Activated CD4-positive, alpha-beta T cell treated with anti-CD3 and anti-CD28 coated beads for 36 hours (primary cell): ENCODE measurements at regions not wholly inside any gene's neighbourhood (a gene's known extent, or its start where the extent isn't known, plus 50 kb on each side); places are given as distances from the start of the nearest gene placed in this dataset.

ENCODE experiments used
- ATAC-seq: fragments of 200-7000 bp; cut with Tn5 transposase; one replicate; pipeline ENCODE4 v1.10.0; 2021; ENCODE audit warnings: mild to moderate bottlenecking, moderate library complexity
- CTCF ChIA-PET: fragments of 350-600 bp; sonication (Branson Sonifier 250); formaldehyde crosslinking; loops from one replicate; lab custom pipeline; 2021; ENCODE audit warnings: antibody characterized with exemption; lab: Charles Lee
- POLR2A ChIA-PET: fragments of 350-600 bp; sonication (Branson Sonifier 250); formaldehyde crosslinking; loops from one replicate; lab custom pipeline; 2021; ENCODE audit warnings: antibody characterized with exemption, inconsistent platforms; lab: Charles Lee
- DNase-seq: peaks from one replicate; pipeline ENCODE4 v3.0.0-alpha.2; 2020
- H3K27ac Mint-ChIP-seq: one replicate; pipeline ENCODE4 v1.8.0; 2021; ENCODE audit warnings: mixed read lengths
- H3K27me3 Mint-ChIP-seq: one replicate; pipeline ENCODE4 v1.8.0; 2021; ENCODE audit warnings: mixed read lengths
- H3K36me3 Mint-ChIP-seq: one replicate; pipeline ENCODE4 v1.8.0; 2021; ENCODE audit warnings: low read depth, mixed read lengths
- H3K4me1 Mint-ChIP-seq: one replicate; pipeline ENCODE4 v1.8.0; 2021; ENCODE audit warnings: mixed read lengths
- H3K4me3 Mint-ChIP-seq: one replicate; pipeline ENCODE4 v1.8.0; 2021; ENCODE audit warnings: mild to moderate bottlenecking, moderate library complexity, mixed read lengths
- H3K9me3 Mint-ChIP-seq: one replicate; pipeline ENCODE4 v1.8.0; 2021; ENCODE audit warnings: low read depth, mixed read lengths
- intact Hi-C, 2 experiments: fragments of 100-400 bp; cut with DNase I in 1 of 2; cut with micrococcal nuclease in 1 of 2; formaldehyde crosslinking; loops; one replicate each; pipeline versions ENCODE4 v1.14.2 to v1.15.1; 2022 to 2024; cut with DNase I, micrococcal nuclease

- Mint-ChIP-seq H3K9me3 (peaks cover 6% of the 10 kb centered on the region), H3K4me1 (no peaks in the 10 kb centered on the region), H3K27me3 (no peaks in the 10 kb centered on the region), H3K27ac (no peak overlapping the region), H3K4me3 (no peak overlapping the region), H3K36me3 (no peaks in the 10 kb centered on the region)
- DNase-seq, result no peak
- intact Hi-C loops, result no loop called here
- CTCF ChIA-PET, result no interaction called here
- ATAC-seq, result no peak
- POLR2A ChIA-PET, result no interaction called here
Observed at GRCh38 chr1:81155131-81155530, 645.6 kb upstream of the ADGRL2 start.

- Mint-ChIP-seq H3K36me3 (no peaks in the 10 kb centered on the region), H3K27me3 (no peaks in the 10 kb centered on the region), H3K4me3 (no peak overlapping the region), H3K4me1 (no peaks in the 10 kb centered on the region), H3K27ac (no peak overlapping the region), H3K9me3 (peaks cover 2% of the 10 kb centered on the region)
- intact Hi-C loops, result no loop called here
- ChIA-PET CTCF (interaction anchor here (0.5 kb wide), 1 partner anchor 217 kb away, joined by 3 read pairs; no protein-coding TSS in a partner anchor), POLR2A (no interaction called here)
- DNase-seq (no peak), ATAC-seq (no peak)
Observed at GRCh38 chr1:81151206-81151605, 649.5 kb upstream of the ADGRL2 start.

- Mint-ChIP-seq H3K27me3 (no peaks in the 10 kb centered on the region), H3K36me3 (no peaks in the 10 kb centered on the region), H3K4me1 (no peaks in the 10 kb centered on the region), H3K4me3 (no peak overlapping the region), H3K27ac (no peak overlapping the region), H3K9me3 (peaks cover 4% of the 10 kb centered on the region)
- ChIA-PET CTCF (interaction anchor here (0.6 kb wide), 1 partner anchor 904 kb away, joined by 3 read pairs; no protein-coding TSS in a partner anchor), POLR2A (no interaction called here)
- intact Hi-C loops, result no loop called here
- DNase-seq (no peak), ATAC-seq (no peak)
Observed at GRCh38 chr1:81149649-81150325, 650.9 kb upstream of the ADGRL2 start.

GRCh38 chr1:81144240-81144825 lies 656.4 kb upstream of the ADGRL2 start:
- ChIA-PET POLR2A (no interaction called here), CTCF (no interaction called here)
- intact Hi-C loops, result no loop called here
- peaks cover 2% of the 10 kb centered on the region for H3K9me3 Mint-ChIP-seq
- no peak overlapping the region for H3K4me3 Mint-ChIP-seq
- H3K27ac Mint-ChIP-seq, result no peak overlapping the region
- no peaks in the 10 kb centered on the region for H3K27me3 Mint-ChIP-seq
- ATAC-seq, result no peak
- H3K4me1 Mint-ChIP-seq, result no peaks in the 10 kb centered on the region
- no peaks in the 10 kb centered on the region for H3K36me3 Mint-ChIP-seq
- no peak for DNase-seq

GRCh38 chr1:81142099-81142826 lies 658.5 kb upstream of the ADGRL2 start:
- Mint-ChIP-seq H3K4me3 (no peak overlapping the region), H3K27me3 (no peaks in the 10 kb centered on the region), H3K9me3 (peaks cover 2% of the 10 kb centered on the region), H3K4me1 (no peaks in the 10 kb centered on the region), H3K27ac (no peak overlapping the region), H3K36me3 (no peaks in the 10 kb centered on the region)
- intact Hi-C loops, result no loop called here
- DNase-seq (no peak), ATAC-seq (no peak)
- CTCF ChIA-PET, result interaction anchor here (0.6 kb wide), 1 partner anchor 8 kb away, joined by 3 read pairs; no protein-coding TSS in a partner anchor
- POLR2A ChIA-PET, result no interaction called here

- intact Hi-C loops, result no loop called here
- Mint-ChIP-seq H3K9me3 (peaks cover 2% of the 10 kb centered on the region), H3K4me1 (no peaks in the 10 kb centered on the region), H3K4me3 (no peak overlapping the region), H3K27ac (no peak overlapping the region), H3K27me3 (no peaks in the 10 kb centered on the region), H3K36me3 (no peaks in the 10 kb centered on the region)
- ChIA-PET POLR2A (no interaction called here), CTCF (interaction anchor here (0.6 kb wide), 1 partner anchor 16 kb away, joined by 3 read pairs; no protein-coding TSS in a partner anchor)
- DNase-seq, result no peak
- ATAC-seq, result no peak
Observed at GRCh38 chr1:81135524-81135923, 665.2 kb upstream of the ADGRL2 start.

- Mint-ChIP-seq H3K27ac (no peak overlapping the region), H3K36me3 (no peaks in the 10 kb centered on the region), H3K27me3 (no peaks in the 10 kb centered on the region), H3K4me3 (no peak overlapping the region), H3K4me1 (no peaks in the 10 kb centered on the region), H3K9me3 (no peaks in the 10 kb centered on the region)
- intact Hi-C loops, result no loop called here
- ATAC-seq (no peak), DNase-seq (no peak)
- CTCF ChIA-PET, result no interaction called here
- POLR2A ChIA-PET, result no interaction called here
Observed at GRCh38 chr1:81129776-81130175, 671.0 kb upstream of the ADGRL2 start.

- Mint-ChIP-seq H3K4me3 (no peak overlapping the region), H3K27ac (no peak overlapping the region), H3K4me1 (no peaks in the 10 kb centered on the region), H3K36me3 (no peaks in the 10 kb centered on the region), H3K27me3 (no peaks in the 10 kb centered on the region), H3K9me3 (no peaks in the 10 kb centered on the region)
- no peak for ATAC-seq
- intact Hi-C loops, result no loop called here
- no peak for DNase-seq
- ChIA-PET POLR2A (no interaction called here), CTCF (interaction anchor here (0.6 kb wide), 1 partner anchor 1153 kb away, joined by 3 read pairs; no protein-coding TSS in a partner anchor)
Observed at GRCh38 chr1:81129366-81129765, 671.4 kb upstream of the ADGRL2 start.

- intact Hi-C loops, result no loop called here
- ATAC-seq, result no peak
- ChIA-PET CTCF (no interaction called here), POLR2A (no interaction called here)
- DNase-seq, result no peak
- Mint-ChIP-seq H3K4me3 (no peak overlapping the region), H3K27me3 (no peaks in the 10 kb centered on the region), H3K4me1 (no peaks in the 10 kb centered on the region), H3K9me3 (no peaks in the 10 kb centered on the region), H3K36me3 (no peaks in the 10 kb centered on the region), H3K27ac (no peak overlapping the region)
Observed at GRCh38 chr1:81128079-81128478, 672.7 kb upstream of the ADGRL2 start.

GRCh38 chr1:81126989-81127581 lies 673.6 kb upstream of the ADGRL2 start:
- DNase-seq (no peak), ATAC-seq (no peak)
- no peaks in the 10 kb centered on the region for H3K4me1 Mint-ChIP-seq
- intact Hi-C loops, result no loop called here
- no peak overlapping the region for H3K27ac Mint-ChIP-seq
- no peaks in the 10 kb centered on the region for H3K36me3 Mint-ChIP-seq
- H3K27me3 Mint-ChIP-seq, result no peaks in the 10 kb centered on the region
- ChIA-PET CTCF (no interaction called here), POLR2A (no interaction called here)
- no peaks in the 10 kb centered on the region for H3K9me3 Mint-ChIP-seq
- no peak overlapping the region for H3K4me3 Mint-ChIP-seq

- ATAC-seq (no peak), DNase-seq (no peak)
- Mint-ChIP-seq H3K27ac (no peak overlapping the region), H3K36me3 (no peaks in the 10 kb centered on the region), H3K27me3 (no peaks in the 10 kb centered on the region), H3K4me3 (no peak overlapping the region), H3K4me1 (no peaks in the 10 kb centered on the region), H3K9me3 (no peaks in the 10 kb centered on the region)
- intact Hi-C loops, result no loop called here
- CTCF ChIA-PET, result interaction anchor here (0.6 kb wide), 1 partner anchor 426 kb away, joined by 4 read pairs; no protein-coding TSS in a partner anchor
- POLR2A ChIA-PET, result no interaction called here
Observed at GRCh38 chr1:81125672-81126071, 675.1 kb upstream of the ADGRL2 start.
